IMR-90 (cell line): ENCODE measurements at regions not wholly inside any gene's neighbourhood (a gene's known extent, or its start where the extent isn't known, plus 50 kb on each side); places are given as distances from the start of the nearest gene placed in this dataset.

Experiments
- ATAC-seq: fragments of 200-7000 bp; cut with Tn5 transposase; 2 replicates; pipeline ENCODE4 v1.9.1; 2020; ENCODE audit warnings: low read depth, mild to moderate bottlenecking, moderate library complexity
- BruUV-seq: library from RNA; stranded (reverse); fragments of 400-500 nt; replicated peaks from 2 replicates; lab custom pipeline; 2021; lab: Mats Ljungman, UMichigan
- CTCF ChIA-PET: fragments of 300-600 bp; formaldehyde crosslinking; extraction: SDS; loops from one replicate; lab custom pipeline; 2021; ENCODE audit warnings: antibody characterized with exemption; lab: Yijun Ruan, JAX
- POLR2A ChIA-PET: fragments of 300-600 bp; sonication (Branson Sonifier 250); formaldehyde crosslinking; loops from one replicate; lab custom pipeline; 2022; ENCODE audit warnings: antibody characterized with exemption; ENCODE audit not compliant: unreplicated experiment; lab: Charles Lee
- DNase-seq: peaks from one replicate; pipeline ENCODE4 v3.0.0; 2013
- H2AFZ ChIP-seq: replicated peaks from 2 replicates; pipeline ENCODE3; 2013; ENCODE audit warnings: low read length, mild to moderate bottlenecking; ENCODE audit not compliant: poor library complexity
- H2AK5ac ChIP-seq: 2 replicates; pipeline ENCODE4 v1.6.1; 2013; ENCODE audit warnings: low read depth, low read length, inconsistent platforms
- H2AK9ac ChIP-seq: replicated peaks from 2 replicates; pipeline ENCODE3; 2013; ENCODE audit warnings: mild to moderate bottlenecking, low read depth, low read length, moderate library complexity; ENCODE audit not compliant: poor library complexity
- H2BK120ac ChIP-seq: 2 replicates; pipeline ENCODE4 v1.6.1; 2013; ENCODE audit warnings: low read depth, low read length, inconsistent platforms
- H2BK15ac ChIP-seq: 3 replicates; pipeline ENCODE4 v1.6.1; 2013; ENCODE audit warnings: low read depth, low read length, inconsistent platforms
- H2BK20ac ChIP-seq: 2 replicates; pipeline ENCODE4 v1.6.1; 2013; ENCODE audit warnings: low read depth, mild to moderate bottlenecking, inconsistent platforms, low read length, moderate library complexity
- H2BK5ac ChIP-seq: 2 replicates; pipeline ENCODE4 v1.6.1; 2013; ENCODE audit warnings: mild to moderate bottlenecking, low read depth, low read length, inconsistent platforms; ENCODE audit not compliant: poor library complexity, severe bottlenecking
- H3K14ac ChIP-seq: replicated peaks from 2 replicates; pipeline ENCODE4 v1.6.1; 2013; ENCODE audit warnings: low read depth, low read length, inconsistent platforms
- H3K18ac ChIP-seq: 2 replicates; pipeline ENCODE4 v1.6.1; 2013; ENCODE audit warnings: low read depth, low read length, control low read depth
- H3K23ac ChIP-seq: 2 replicates; pipeline ENCODE4 v1.6.1; 2013; ENCODE audit warnings: low read depth, low read length, inconsistent platforms
- H3K27ac ChIP-seq: 2 replicates; pipeline ENCODE4 v1.5.1; 2013; ENCODE audit warnings: mild to moderate bottlenecking, control low read depth, low read length; ENCODE audit not compliant: insufficient read depth
- H3K27me3 ChIP-seq: 2 replicates; pipeline ENCODE4 v1.6.1; 2013; ENCODE audit warnings: low read length; ENCODE audit not compliant: control insufficient read depth, insufficient read depth
- H3K36me3 ChIP-seq: 2 replicates; pipeline ENCODE4 v1.6.1; 2013; ENCODE audit warnings: low read length, mixed read lengths; ENCODE audit not compliant: control insufficient read depth, insufficient read depth
- H3K4ac ChIP-seq: 2 replicates; pipeline ENCODE4 v1.6.1; 2013; ENCODE audit warnings: low read depth, low read length, inconsistent platforms
- H3K4me1 ChIP-seq: 2 replicates; pipeline ENCODE4 v1.6.1; 2013; ENCODE audit warnings: low read length, mixed read lengths; ENCODE audit not compliant: control insufficient read depth, insufficient read depth
- H3K4me2 ChIP-seq: 2 replicates; pipeline ENCODE4 v1.6.1; 2013; ENCODE audit warnings: low read depth, mild to moderate bottlenecking, control low read depth, low read length, moderate library complexity
- H3K4me3 ChIP-seq: 2 replicates; pipeline ENCODE4 v1.5.1; 2013; ENCODE audit warnings: low read depth, mild to moderate bottlenecking, control low read depth, low read length, moderate library complexity; ENCODE audit not compliant: insufficient read depth
- H3K56ac ChIP-seq: 2 replicates; pipeline ENCODE4 v1.6.1; 2013; ENCODE audit warnings: low read length, inconsistent platforms; ENCODE audit not compliant: insufficient read depth; ENCODE audit errors: extremely low read depth
- H3K79me1 ChIP-seq, 2 experiments: 2 replicates each; pipeline ENCODE4 v1.6.1; 2013; ENCODE audit warnings: low read length in 2 of 2, inconsistent platforms in 1 of 2, low read depth in 1 of 2
- H3K9ac ChIP-seq: 2 replicates; pipeline ENCODE4 v1.6.1; 2013; ENCODE audit warnings: low read depth, low read length, control low read depth
- H3K9me1 ChIP-seq: 2 replicates; pipeline ENCODE4 v1.6.1; 2013; ENCODE audit warnings: low read length, inconsistent platforms; ENCODE audit not compliant: insufficient read depth
- H3K9me3 ChIP-seq: 2 replicates; pipeline ENCODE4 v1.6.1; 2013; ENCODE audit warnings: low read length; ENCODE audit not compliant: control insufficient read depth, insufficient read depth
- H4K20me1 ChIP-seq: 2 replicates; pipeline ENCODE4 v1.6.1; 2013; ENCODE audit warnings: low read length, inconsistent platforms; ENCODE audit not compliant: insufficient read depth
- H4K5ac ChIP-seq: 2 replicates; pipeline ENCODE4 v1.6.1; 2013; ENCODE audit warnings: mild to moderate bottlenecking, low read depth, low read length, control low read depth
- H4K8ac ChIP-seq, 2 experiments: 2 replicates each; pipeline ENCODE4 v1.6.1; 2013; ENCODE audit warnings: low read depth in 2 of 2, low read length in 2 of 2, control low read depth in 1 of 2, inconsistent platforms in 1 of 2
- H4K91ac ChIP-seq: 2 replicates; pipeline ENCODE4 v1.6.1; 2013; ENCODE audit warnings: low read depth, low read length, inconsistent platforms; ENCODE audit not compliant: insufficient read depth
- MXI1 ChIP-seq: IDR thresholded peaks from 2 replicates; pipeline ENCODE4 v1.6.1; 2012; ENCODE audit warnings: low read depth, mild to moderate bottlenecking, low read length, moderate library complexity, borderline replicate concordance
- RAD21 ChIP-seq: IDR thresholded peaks from 2 replicates; pipeline ENCODE4 v1.6.1; 2012; ENCODE audit warnings: low read length, improper control_type of control experiment
- whole genome bisulfite sequencing, 2 experiments: methylation state at CpG; one replicate each; pipeline versions ENCODE4 v1.1.5 to v1.1.7; 2013; ENCODE audit warnings: missing lambda C conversion rate in 2 of 2; ENCODE audit not compliant: insufficient read length in 1 of 2; ENCODE audit errors: extremely low coverage in 2 of 2; 5-methylcytosine and 5-hydroxymethylcytosine counted together
- dilution Hi-C: fragments of 300-500 bp; cut with HindIII; formaldehyde crosslinking; loops from one replicate; pipeline ENCODE4 v1.14.3; 2018; ENCODE audit warnings: low sequenced_read_pairs; ENCODE audit not compliant: unreplicated experiment
- in situ Hi-C: fragments of 300-500 bp; cut with MboI; formaldehyde crosslinking; loops from 3 replicates; pipeline ENCODE4 v1.14.3; 2019; ENCODE audit warnings: low sequenced_read_pairs, inconsistent platforms, mixed read lengths
- intact Hi-C: fragments of 100-400 bp; cut with micrococcal nuclease; formaldehyde crosslinking; loops from 2 replicates; pipeline ENCODE4 v1.10.0; 2022
- TF ChIP-seq, protein P1 (sequence below): conservative IDR thresholded peaks from 2 replicates; pipeline ENCODE4 v1.5.1; 2012; ENCODE audit warnings: mild to moderate bottlenecking, low read depth, low read length, improper control_type of control experiment
- TF ChIP-seq, protein P2 (sequence below): fragments of 150-350 bp; IDR thresholded peaks from 2 replicates; pipeline ENCODE4 v1.6.1; 2017; ENCODE audit warnings: mild to moderate bottlenecking, antibody characterized with exemption, low read length, low read depth

DNA sequence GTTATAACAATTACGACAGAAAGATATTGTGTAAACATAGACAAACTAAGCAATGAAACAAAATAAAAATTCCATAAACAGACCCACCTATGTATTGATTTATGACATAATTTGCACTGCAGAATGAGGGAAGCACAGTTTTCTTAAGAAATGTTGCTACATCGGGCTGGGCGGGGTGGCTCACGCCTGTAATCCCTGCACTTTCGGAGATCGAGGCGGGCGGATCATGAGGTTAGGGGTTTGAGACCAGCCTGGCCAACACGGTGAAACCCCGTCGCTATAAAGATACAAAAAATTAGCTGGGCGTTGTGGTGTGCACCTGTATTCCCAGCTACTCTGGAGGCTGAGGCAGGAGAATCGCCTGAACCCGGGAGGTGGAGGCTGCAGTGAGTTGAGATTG lies 1344.4 kb upstream of the WWC1 start:
- no peak overlapping the region for H3K23ac ChIP-seq
- in situ Hi-C loops = no loop called here
- H2AK9ac ChIP-seq = no peak overlapping the region
- no peak overlapping the region for H4K8ac ChIP-seq
- no peak overlapping the region for H3K9ac ChIP-seq
- H3K9me1 ChIP-seq = no peaks in the 10 kb centered on the region
- H3K27ac ChIP-seq = no peak overlapping the region
- H2BK15ac ChIP-seq = no peak overlapping the region
- H2BK120ac ChIP-seq = no peak overlapping the region
- no peaks in the 10 kb centered on the region for H3K27me3 ChIP-seq
- H3K4me3 ChIP-seq = no peak overlapping the region
- no peak overlapping the region for H2BK20ac ChIP-seq
- H3K4me1 ChIP-seq = no peaks in the 10 kb centered on the region
- dilution Hi-C loops = no loop called here
- H2BK5ac ChIP-seq = no peak overlapping the region
- no TSS peak for BruUV-seq
- DNase-seq (no peak), ATAC-seq (no peak)
- CTCF ChIA-PET = no interaction called here
- H3K18ac ChIP-seq = no peak overlapping the region
- POLR2A ChIA-PET = no interaction called here
- H3K79me1 ChIP-seq = no peaks in the 10 kb centered on the region
- H4K20me1 ChIP-seq = no peaks in the 10 kb centered on the region
- TF ChIP-seq, protein P1, sequence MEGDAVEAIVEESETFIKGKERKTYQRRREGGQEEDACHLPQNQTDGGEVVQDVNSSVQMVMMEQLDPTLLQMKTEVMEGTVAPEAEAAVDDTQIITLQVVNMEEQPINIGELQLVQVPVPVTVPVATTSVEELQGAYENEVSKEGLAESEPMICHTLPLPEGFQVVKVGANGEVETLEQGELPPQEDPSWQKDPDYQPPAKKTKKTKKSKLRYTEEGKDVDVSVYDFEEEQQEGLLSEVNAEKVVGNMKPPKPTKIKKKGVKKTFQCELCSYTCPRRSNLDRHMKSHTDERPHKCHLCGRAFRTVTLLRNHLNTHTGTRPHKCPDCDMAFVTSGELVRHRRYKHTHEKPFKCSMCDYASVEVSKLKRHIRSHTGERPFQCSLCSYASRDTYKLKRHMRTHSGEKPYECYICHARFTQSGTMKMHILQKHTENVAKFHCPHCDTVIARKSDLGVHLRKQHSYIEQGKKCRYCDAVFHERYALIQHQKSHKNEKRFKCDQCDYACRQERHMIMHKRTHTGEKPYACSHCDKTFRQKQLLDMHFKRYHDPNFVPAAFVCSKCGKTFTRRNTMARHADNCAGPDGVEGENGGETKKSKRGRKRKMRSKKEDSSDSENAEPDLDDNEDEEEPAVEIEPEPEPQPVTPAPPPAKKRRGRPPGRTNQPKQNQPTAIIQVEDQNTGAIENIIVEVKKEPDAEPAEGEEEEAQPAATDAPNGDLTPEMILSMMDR = no peak
- TF ChIP-seq, protein P2, sequence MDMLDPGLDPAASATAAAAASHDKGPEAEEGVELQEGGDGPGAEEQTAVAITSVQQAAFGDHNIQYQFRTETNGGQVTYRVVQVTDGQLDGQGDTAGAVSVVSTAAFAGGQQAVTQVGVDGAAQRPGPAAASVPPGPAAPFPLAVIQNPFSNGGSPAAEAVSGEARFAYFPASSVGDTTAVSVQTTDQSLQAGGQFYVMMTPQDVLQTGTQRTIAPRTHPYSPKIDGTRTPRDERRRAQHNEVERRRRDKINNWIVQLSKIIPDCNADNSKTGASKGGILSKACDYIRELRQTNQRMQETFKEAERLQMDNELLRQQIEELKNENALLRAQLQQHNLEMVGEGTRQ = no peak
- TF ChIP-seq RAD21 (no peak), MXI1 (no peak)
- H3K36me3 ChIP-seq = no peaks in the 10 kb centered on the region
- intact Hi-C loops = no loop called here
- no peak overlapping the region for H2AFZ ChIP-seq
- no peak overlapping the region for H4K5ac ChIP-seq
- H2AK5ac ChIP-seq = no peak overlapping the region
- H3K9me3 ChIP-seq = peaks cover 3% of the 10 kb centered on the region
- 82% methylated on average over 5 of the region's 14 CpGs; no CpG with 5 or more reads in 1 of the 2 experiments for WGBS, 2 experiments
- no peak overlapping the region for H3K4me2 ChIP-seq
- no peak overlapping the region for H3K14ac ChIP-seq
- H3K56ac ChIP-seq = no peak overlapping the region
- H3K4ac ChIP-seq = no peak overlapping the region
- H4K91ac ChIP-seq = no peak overlapping the region
